ENCODE measurements at regions not wholly inside any gene's neighbourhood (a gene's known extent, or its start where the extent isn't known, plus 50 kb on each side); places are given as distances from the start of the nearest gene placed in this dataset.

DNA sequence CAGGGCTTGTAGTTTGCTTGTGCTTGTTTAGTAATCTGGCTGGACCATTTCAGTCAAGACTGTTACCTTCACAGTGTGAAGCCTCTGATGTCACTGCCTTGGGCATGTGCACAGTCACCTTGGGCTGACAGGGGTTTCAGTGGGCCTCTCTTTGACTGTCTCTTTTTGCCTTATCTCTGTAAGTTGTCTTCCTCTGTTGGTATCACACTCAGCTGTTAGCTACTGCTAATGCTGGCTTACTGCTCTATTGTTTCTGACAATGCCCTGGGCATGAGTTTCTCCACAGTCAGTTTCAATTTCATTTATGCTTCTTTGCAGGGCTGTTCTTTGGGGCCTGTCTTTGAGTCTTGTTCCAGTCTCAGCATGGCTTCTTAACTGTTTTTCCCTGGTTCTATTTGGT lies 201.9 kb upstream of the SHH start:
- Histone ChIP-seq H2BK120ac (ENCODE audit: low read depth, low read length) (no peak overlapping the region), H3K4me1 (ENCODE audit: control insufficient read depth, insufficient read depth, low read length) (no peaks in the 10 kb centered on the region), H3K4me3 (ENCODE audit: insufficient read depth, low read depth, low read length) (no peak overlapping the region), H3K27me3 (ENCODE audit: control insufficient read depth, insufficient read depth, low read length) (no peaks in the 10 kb centered on the region), H3K23ac (ENCODE audit: low read depth, low read length) (no peak overlapping the region), H3K14ac (replicated peaks; ENCODE audit: low read depth, low read length) (no peak overlapping the region), H2BK5ac (ENCODE audit: low read depth, low read length, poor library complexity, severe bottlenecking) (no peak overlapping the region), H3K4me2 (ENCODE audit: low read depth, low read length) (no peak overlapping the region), H3K9me3 (ENCODE audit: control insufficient read depth, insufficient read depth, low read length) (peaks cover 16% of the 10 kb centered on the region), H3K9me1 (ENCODE audit: insufficient read depth, low read length) (no peaks in the 10 kb centered on the region), H3K36me3 (ENCODE audit: control insufficient read depth, insufficient read depth, low read length) (no peaks in the 10 kb centered on the region), H2AK5ac (ENCODE audit: low read depth, low read length) (no peak overlapping the region), H3K27ac (ENCODE audit: insufficient read depth, low read length) (no peak overlapping the region), H3K18ac (ENCODE audit: low read depth, low read length) (no peak overlapping the region), H3K4ac (ENCODE audit: low read depth, low read length) (no peak overlapping the region), H3K9ac (ENCODE audit: low read depth, low read length) (no peak overlapping the region), H4K91ac (ENCODE audit: insufficient read depth, low read depth, low read length) (no peak overlapping the region), H2BK20ac (ENCODE audit: low read depth, low read length) (no peak overlapping the region), H3K79me1 (ENCODE audit: low read depth in 1 of 2, low read length in 2 of 2) (no peaks in the 10 kb centered on the region), H2BK15ac (ENCODE audit: low read depth, low read length) (no peak overlapping the region), H3K56ac (ENCODE audit: extremely low read depth, insufficient read depth, low read length) (no peak overlapping the region), H2AK9ac (replicated peaks; ENCODE audit: low read depth, low read length, poor library complexity) (no peak overlapping the region), H4K8ac (ENCODE audit: low read depth in 2 of 2, low read length in 2 of 2) (no peak overlapping the region), H2AFZ (replicated peaks; ENCODE audit: low read length, poor library complexity) (no peak overlapping the region), H4K20me1 (ENCODE audit: insufficient read depth, low read length) (no peaks in the 10 kb centered on the region), H4K5ac (ENCODE audit: low read depth, low read length) (no peak overlapping the region)
- BruUV-seq (replicated peaks): no TSS peak
- intact Hi-C loops (cut with micrococcal nuclease) (no loop called here), in situ Hi-C loops (cut with MboI; ENCODE audit: low sequenced_read_pairs) (no loop called here), dilution Hi-C loops (cut with HindIII; ENCODE audit: low sequenced_read_pairs, unreplicated experiment) (no loop called here)
- ATAC-seq (ENCODE audit: low read depth): no peak
- ChIA-PET CTCF (no interaction called here), POLR2A (ENCODE audit: unreplicated experiment) (no interaction called here)
- no peak for DNase-seq
- no peak for TF ChIP-seq FOS (IDR thresholded peaks at IDR 0.05; ENCODE audit: low read depth, low read length)
- TF ChIP-seq SMC3 (IDR thresholded peaks at IDR 0.05; ENCODE audit: low read depth, low read length): no peak
- TF ChIP-seq MAZ (IDR thresholded peaks at IDR 0.05; ENCODE audit: borderline replicate concordance, low read depth, low read length): no peak
- no peak for TF ChIP-seq USF2 (IDR thresholded peaks at IDR 0.05; ENCODE audit: low read depth, low read length)
- no peak for TF ChIP-seq ELK1 (IDR thresholded peaks at IDR 0.05; ENCODE audit: borderline replicate concordance, low read depth, low read length)
- TF ChIP-seq CEBPB (IDR thresholded peaks at IDR 0.05; ENCODE audit: low read depth, low read length): no peak
- TF ChIP-seq, protein P1, sequence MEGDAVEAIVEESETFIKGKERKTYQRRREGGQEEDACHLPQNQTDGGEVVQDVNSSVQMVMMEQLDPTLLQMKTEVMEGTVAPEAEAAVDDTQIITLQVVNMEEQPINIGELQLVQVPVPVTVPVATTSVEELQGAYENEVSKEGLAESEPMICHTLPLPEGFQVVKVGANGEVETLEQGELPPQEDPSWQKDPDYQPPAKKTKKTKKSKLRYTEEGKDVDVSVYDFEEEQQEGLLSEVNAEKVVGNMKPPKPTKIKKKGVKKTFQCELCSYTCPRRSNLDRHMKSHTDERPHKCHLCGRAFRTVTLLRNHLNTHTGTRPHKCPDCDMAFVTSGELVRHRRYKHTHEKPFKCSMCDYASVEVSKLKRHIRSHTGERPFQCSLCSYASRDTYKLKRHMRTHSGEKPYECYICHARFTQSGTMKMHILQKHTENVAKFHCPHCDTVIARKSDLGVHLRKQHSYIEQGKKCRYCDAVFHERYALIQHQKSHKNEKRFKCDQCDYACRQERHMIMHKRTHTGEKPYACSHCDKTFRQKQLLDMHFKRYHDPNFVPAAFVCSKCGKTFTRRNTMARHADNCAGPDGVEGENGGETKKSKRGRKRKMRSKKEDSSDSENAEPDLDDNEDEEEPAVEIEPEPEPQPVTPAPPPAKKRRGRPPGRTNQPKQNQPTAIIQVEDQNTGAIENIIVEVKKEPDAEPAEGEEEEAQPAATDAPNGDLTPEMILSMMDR (conservative IDR thresholded peaks at IDR 0.05; ENCODE audit: low read depth, low read length): no peak
